HG02870 (cell line): ENCODE measurements at regions not wholly inside any gene's neighbourhood (a gene's known extent, or its start where the extent isn't known, plus 50 kb on each side); places are given as distances from the start of the nearest gene placed in this dataset.
"Not testable (repeated sequence)": the region's sequence is repeated elsewhere in the genome, so short reads cannot be mapped to it uniquely, and the experiment has no call there.

Experiments used
- ATAC-seq: cut with Tn5 transposase; IDR thresholded peaks from one replicate; pipeline ENCODE4 v1.9.1; 2021; ENCODE audit warnings: mild to moderate bottlenecking, moderate library complexity; ENCODE audit not compliant: unreplicated experiment

GRCh38 chr2:31664949-31665724, 84.4 kb upstream of the SRD5A2 start:
- ATAC-seq, result no peak

DNA sequence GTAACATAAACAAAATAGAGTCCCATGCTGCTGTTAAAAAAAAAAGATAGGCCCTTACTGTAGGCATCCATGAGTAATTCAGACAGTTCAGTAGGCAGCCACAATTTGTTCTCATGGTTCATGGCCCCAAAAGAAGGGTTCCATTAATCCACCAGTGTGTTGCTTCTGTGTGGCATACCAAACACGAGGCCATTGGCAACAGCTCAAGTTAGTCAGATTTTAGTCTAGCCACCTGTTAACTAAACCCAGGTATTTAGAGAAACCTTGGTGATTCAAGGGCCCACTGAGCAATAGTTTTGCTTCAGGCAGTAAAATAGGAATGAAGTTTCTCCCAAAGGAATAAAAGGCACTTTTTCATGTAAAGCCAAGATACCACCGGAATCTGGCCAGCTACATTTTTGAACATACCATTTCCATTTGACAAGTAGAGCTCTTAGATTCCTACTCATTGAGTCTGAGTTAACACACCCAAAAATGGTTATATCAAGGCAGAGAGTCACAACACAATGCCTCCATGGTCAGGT, 80.1 kb upstream of the SRD5A2 start:
- ATAC-seq, result no peak

- no peak for ATAC-seq
Observed at GRCh38 chr2:31660165-31660564, 79.4 kb upstream of the SRD5A2 start.

DNA sequence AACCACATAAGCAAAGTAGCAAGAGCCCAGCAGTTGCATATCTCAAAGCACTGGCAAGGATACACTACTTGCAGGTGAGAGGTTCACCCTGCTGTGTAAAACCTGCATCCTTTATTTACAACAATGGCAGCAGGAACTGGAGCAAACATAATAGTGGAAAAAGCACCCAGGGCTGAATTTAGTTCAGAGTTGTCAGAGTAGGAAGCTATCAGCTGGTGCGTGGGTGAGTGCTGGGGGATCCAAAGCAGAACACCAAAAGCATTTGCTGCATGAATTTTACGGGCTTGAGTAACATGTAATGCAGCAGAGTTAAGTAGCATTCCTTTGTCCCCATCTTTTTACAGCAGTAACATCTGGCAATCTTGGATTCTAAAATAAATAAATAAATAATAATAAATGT, 73.5 kb upstream of the SRD5A2 start:
- no peak for ATAC-seq

- ATAC-seq, result no peak
Observed at GRCh38 chr2:31651736-31652135, 71.0 kb upstream of the SRD5A2 start.

GRCh38 chr2:31651267-31651666, 70.5 kb upstream of the SRD5A2 start:
- no peak for ATAC-seq

- ATAC-seq, result no peak
Observed at GRCh38 chr2:31644551-31644950, 63.8 kb upstream of the SRD5A2 start.

DNA sequence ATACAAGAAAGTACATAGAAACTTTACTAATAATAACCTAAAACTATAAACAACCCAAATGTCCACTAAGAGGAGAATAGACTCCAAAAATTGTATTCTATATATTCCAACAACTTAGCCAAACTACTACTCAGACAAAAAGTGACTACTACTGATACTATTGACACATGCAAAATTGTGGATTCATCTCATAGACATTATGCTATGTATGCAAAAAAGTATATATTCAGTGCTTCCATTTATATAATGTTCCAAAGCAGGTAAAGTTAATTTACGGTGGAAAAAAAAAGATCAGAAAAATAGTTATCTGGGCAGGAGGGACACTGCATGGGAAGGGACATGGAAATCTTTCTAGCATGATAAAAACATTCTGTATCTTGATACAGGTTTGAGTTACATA, 62.0 kb upstream of the SRD5A2 start:
- no peak for ATAC-seq

DNA sequence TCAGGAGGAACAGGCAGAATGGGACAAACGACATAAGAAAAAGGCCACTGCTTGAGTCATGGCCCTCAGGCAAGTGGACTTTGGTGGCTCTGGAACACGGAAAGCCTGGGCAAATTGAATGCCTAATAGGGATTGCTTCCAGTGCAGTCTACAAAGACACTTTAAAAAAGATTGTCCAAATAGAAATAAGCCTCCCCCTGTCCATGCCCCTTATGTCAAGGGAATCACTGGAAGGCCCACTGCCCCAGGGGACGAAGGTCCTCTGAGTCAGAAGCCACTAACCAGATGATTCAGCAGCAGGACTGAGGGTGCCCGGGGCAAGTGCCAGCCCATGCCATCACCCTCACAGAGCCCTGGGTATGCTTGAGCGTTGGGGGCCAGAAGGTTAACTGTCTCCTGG, 51.5 kb upstream of the SRD5A2 start:
- ATAC-seq, result not testable (repeated sequence)
